Lower leg skin (tissue), 3 donors: ENCODE measurements at regions not wholly inside any gene's neighbourhood (a gene's known extent, or its start where the extent isn't known, plus 50 kb on each side); places are given as distances from the start of the nearest gene placed in this dataset.

Experiments used
- POLR2A ChIP-seq, 2 donors: fragments of 450-650 bp; IDR thresholded peaks; one replicate each; pipeline ENCODE4 v1.6.1; 2016 to 2017; ENCODE audit warnings: antibody characterized with exemption in 2 of 2, mild to moderate bottlenecking in 1 of 2, moderate library complexity in 1 of 2
- TF ChIP-seq, protein P1 (sequence below), 3 donors: fragments of 450-650 bp; IDR thresholded peaks; one replicate each; pipeline ENCODE4 v1.5.1; 2016; ENCODE audit warnings: antibody characterized with exemption in 3 of 3, mild to moderate bottlenecking in 3 of 3, moderate library complexity in 2 of 3

GRCh38 chr15:66948294-66948693 is 117.1 kb upstream of the SMAD3 start:
- TF ChIP-seq, protein P1, sequence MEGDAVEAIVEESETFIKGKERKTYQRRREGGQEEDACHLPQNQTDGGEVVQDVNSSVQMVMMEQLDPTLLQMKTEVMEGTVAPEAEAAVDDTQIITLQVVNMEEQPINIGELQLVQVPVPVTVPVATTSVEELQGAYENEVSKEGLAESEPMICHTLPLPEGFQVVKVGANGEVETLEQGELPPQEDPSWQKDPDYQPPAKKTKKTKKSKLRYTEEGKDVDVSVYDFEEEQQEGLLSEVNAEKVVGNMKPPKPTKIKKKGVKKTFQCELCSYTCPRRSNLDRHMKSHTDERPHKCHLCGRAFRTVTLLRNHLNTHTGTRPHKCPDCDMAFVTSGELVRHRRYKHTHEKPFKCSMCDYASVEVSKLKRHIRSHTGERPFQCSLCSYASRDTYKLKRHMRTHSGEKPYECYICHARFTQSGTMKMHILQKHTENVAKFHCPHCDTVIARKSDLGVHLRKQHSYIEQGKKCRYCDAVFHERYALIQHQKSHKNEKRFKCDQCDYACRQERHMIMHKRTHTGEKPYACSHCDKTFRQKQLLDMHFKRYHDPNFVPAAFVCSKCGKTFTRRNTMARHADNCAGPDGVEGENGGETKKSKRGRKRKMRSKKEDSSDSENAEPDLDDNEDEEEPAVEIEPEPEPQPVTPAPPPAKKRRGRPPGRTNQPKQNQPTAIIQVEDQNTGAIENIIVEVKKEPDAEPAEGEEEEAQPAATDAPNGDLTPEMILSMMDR (IDR thresholded peaks at IDR 0.05) = no peak
- TF ChIP-seq POLR2A (IDR thresholded peaks at IDR 0.05) = no peak
